Smooth muscle cell (in vitro differentiated cells): ENCODE measurements at regions not wholly inside any gene's neighbourhood (a gene's known extent, or its start where the extent isn't known, plus 50 kb on each side); places are given as distances from the start of the nearest gene placed in this dataset.

Experiments used
- DNase-seq: peaks from one replicate; lab custom pipeline; 2025; ENCODE audit not compliant: unreplicated experiment; lab: John Stamatoyannopoulos, UW
- H2AFZ ChIP-seq: fragments of 200-600 bp; sonication (generic); 2 replicates; pipeline ENCODE4 v1.6.0; 2016; ENCODE audit warnings: antibody characterized with exemption, low read depth, mild to moderate bottlenecking
- H3F3A ChIP-seq: fragments of 200-600 bp; sonication (generic); 2 replicates; pipeline ENCODE4 v1.6.0; 2017; ENCODE audit warnings: antibody characterized with exemption, low read depth
- H3K27ac ChIP-seq: fragments of 200-600 bp; sonication (generic); 2 replicates; pipeline ENCODE4 v1.5.1; 2016; ENCODE audit warnings: low read depth, mild to moderate bottlenecking
- H3K27me3 ChIP-seq: fragments of 200-600 bp; sonication (generic); 2 replicates; pipeline ENCODE4 v1.6.1; 2016; ENCODE audit warnings: low read depth, mild to moderate bottlenecking
- H3K36me3 ChIP-seq: fragments of 200-600 bp; sonication (generic); 2 replicates; pipeline ENCODE4 v1.5.1; 2016; ENCODE audit warnings: low read depth
- H3K4me1 ChIP-seq: fragments of 200-600 bp; sonication (generic); 2 replicates; pipeline ENCODE4 v1.5.1; 2016; ENCODE audit warnings: low read depth
- H3K4me2 ChIP-seq: fragments of 200-600 bp; sonication (generic); 2 replicates; pipeline ENCODE4 v1.6.0; 2016; ENCODE audit warnings: mild to moderate bottlenecking
- H3K4me3 ChIP-seq: fragments of 200-600 bp; sonication (generic); 2 replicates; pipeline ENCODE4 v1.5.1; 2016; ENCODE audit warnings: mild to moderate bottlenecking
- H3K79me2 ChIP-seq: fragments of 200-600 bp; sonication (generic); 2 replicates; pipeline ENCODE4 v1.6.0; 2016; ENCODE audit warnings: low read depth, mild to moderate bottlenecking
- H3K9ac ChIP-seq: fragments of 200-600 bp; sonication (generic); 2 replicates; pipeline ENCODE4 v1.6.0; 2016; ENCODE audit warnings: low read depth
- H3K9me3 ChIP-seq: fragments of 200-600 bp; sonication (generic); replicated peaks from 2 replicates; pipeline ENCODE4 v1.5.1; 2016; ENCODE audit warnings: low read depth
- H4K20me1 ChIP-seq: fragments of 200-600 bp; sonication (generic); 2 replicates; pipeline ENCODE4 v1.6.0; 2016; ENCODE audit warnings: low read depth
- WGBS: methylation state at CpG from one replicate; pipeline ENCODE4 v1.1.7; 2016; ENCODE audit warnings: low lambda C conversion rate; 5-methylcytosine and 5-hydroxymethylcytosine counted together
- TF ChIP-seq, protein P1 (sequence below): fragments of 200-600 bp; sonication (generic); IDR thresholded peaks from 2 replicates; pipeline ENCODE4 v1.5.1; 2017; ENCODE audit warnings: borderline replicate concordance, mild to moderate bottlenecking, antibody characterized with exemption; ENCODE audit not compliant: insufficient read depth, poor library complexity, severe bottlenecking

GRCh38 chr14:28652782-28653181 is 113.8 kb upstream of the FOXG1 start:
- H3K79me2 ChIP-seq: no peaks in the 10 kb centered on the region
- H3K4me1 ChIP-seq: no peaks in the 10 kb centered on the region
- H3K4me3 ChIP-seq: no peak overlapping the region
- H3F3A ChIP-seq: no peaks in the 10 kb centered on the region
- H3K36me3 ChIP-seq: no peaks in the 10 kb centered on the region
- TF ChIP-seq, protein P1, sequence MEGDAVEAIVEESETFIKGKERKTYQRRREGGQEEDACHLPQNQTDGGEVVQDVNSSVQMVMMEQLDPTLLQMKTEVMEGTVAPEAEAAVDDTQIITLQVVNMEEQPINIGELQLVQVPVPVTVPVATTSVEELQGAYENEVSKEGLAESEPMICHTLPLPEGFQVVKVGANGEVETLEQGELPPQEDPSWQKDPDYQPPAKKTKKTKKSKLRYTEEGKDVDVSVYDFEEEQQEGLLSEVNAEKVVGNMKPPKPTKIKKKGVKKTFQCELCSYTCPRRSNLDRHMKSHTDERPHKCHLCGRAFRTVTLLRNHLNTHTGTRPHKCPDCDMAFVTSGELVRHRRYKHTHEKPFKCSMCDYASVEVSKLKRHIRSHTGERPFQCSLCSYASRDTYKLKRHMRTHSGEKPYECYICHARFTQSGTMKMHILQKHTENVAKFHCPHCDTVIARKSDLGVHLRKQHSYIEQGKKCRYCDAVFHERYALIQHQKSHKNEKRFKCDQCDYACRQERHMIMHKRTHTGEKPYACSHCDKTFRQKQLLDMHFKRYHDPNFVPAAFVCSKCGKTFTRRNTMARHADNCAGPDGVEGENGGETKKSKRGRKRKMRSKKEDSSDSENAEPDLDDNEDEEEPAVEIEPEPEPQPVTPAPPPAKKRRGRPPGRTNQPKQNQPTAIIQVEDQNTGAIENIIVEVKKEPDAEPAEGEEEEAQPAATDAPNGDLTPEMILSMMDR: no peak
- no peak overlapping the region for H3K4me2 ChIP-seq
- no peaks in the 10 kb centered on the region for H3K27me3 ChIP-seq
- H4K20me1 ChIP-seq: no peaks in the 10 kb centered on the region
- no peak overlapping the region for H2AFZ ChIP-seq
- DNase-seq: no peak
- H3K9ac ChIP-seq: no peak overlapping the region
- 41% methylated on average over 2 of the region's 2 CpGs for WGBS
- H3K9me3 ChIP-seq: no peaks in the 10 kb centered on the region
- peak overlapping the region; percentile 39 for H3K27ac ChIP-seq

GRCh38 chr14:28653521-28653920 is 113.1 kb upstream of the FOXG1 start:
- Histone ChIP-seq H3K79me2 (no peaks in the 10 kb centered on the region), H3K9ac (no peak overlapping the region), H2AFZ (no peak overlapping the region), H4K20me1 (no peaks in the 10 kb centered on the region), H3K36me3 (no peaks in the 10 kb centered on the region), H3K27ac (peak overlapping the region; percentile 39), H3K27me3 (no peaks in the 10 kb centered on the region), H3K4me1 (no peaks in the 10 kb centered on the region), H3F3A (no peaks in the 10 kb centered on the region), H3K4me2 (no peak overlapping the region), H3K9me3 (no peaks in the 10 kb centered on the region), H3K4me3 (no peak overlapping the region)
- no peak for DNase-seq
- 93% methylated on average over 2 of the region's 2 CpGs for WGBS
- TF ChIP-seq, protein P1: no peak

DNA sequence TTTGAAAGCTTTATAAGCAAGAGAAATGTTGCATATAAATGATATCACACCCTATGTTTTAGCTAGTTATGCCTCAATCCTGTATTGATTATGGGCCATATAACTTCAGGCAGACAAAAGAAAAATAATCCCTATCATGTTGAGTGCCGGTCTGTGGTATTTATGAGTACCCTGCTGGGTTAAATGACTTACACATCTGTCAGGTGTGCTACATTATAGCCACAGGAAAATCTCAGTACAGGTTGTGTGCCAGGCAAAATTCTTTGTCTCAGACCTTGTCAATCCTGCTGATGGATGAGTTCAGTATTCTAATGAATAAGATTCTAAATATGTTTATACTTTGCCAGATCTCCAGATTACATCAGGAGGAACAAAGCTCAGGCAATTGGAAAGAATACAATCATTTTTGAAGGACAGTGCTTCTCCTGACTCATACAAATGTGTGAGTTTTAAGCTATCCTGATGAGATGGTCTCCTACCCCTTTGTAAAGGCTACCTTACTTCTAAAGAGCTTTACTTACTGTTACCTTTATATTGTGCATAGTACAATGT is 109.8 kb upstream of the FOXG1 start:
- no peak overlapping the region for H2AFZ ChIP-seq
- peaks cover 7% of the 10 kb centered on the region for H3K4me1 ChIP-seq
- no peaks in the 10 kb centered on the region for H3K79me2 ChIP-seq
- no peak overlapping the region for H3K27ac ChIP-seq
- no peak overlapping the region for H3K9ac ChIP-seq
- H3K27me3 ChIP-seq: no peaks in the 10 kb centered on the region
- no peaks in the 10 kb centered on the region for H3K9me3 ChIP-seq
- H3K4me3 ChIP-seq: no peak overlapping the region
- TF ChIP-seq, protein P1: no peak
- no peaks in the 10 kb centered on the region for H3F3A ChIP-seq
- no peak for DNase-seq
- 69% methylated on average over 1 of the region's 1 CpG for WGBS
- no peak overlapping the region for H3K4me2 ChIP-seq
- H3K36me3 ChIP-seq: no peaks in the 10 kb centered on the region
- H4K20me1 ChIP-seq: no peaks in the 10 kb centered on the region

GRCh38 chr14:28661171-28661772 is 105.3 kb upstream of the FOXG1 start:
- WGBS: 17% methylated on average over 5 of the region's 5 CpGs
- no peaks in the 10 kb centered on the region for H3F3A ChIP-seq
- peaks cover 7% of the 10 kb centered on the region for H3K4me1 ChIP-seq
- H3K4me3 ChIP-seq: no peak overlapping the region
- H4K20me1 ChIP-seq: no peaks in the 10 kb centered on the region
- no peak overlapping the region for H2AFZ ChIP-seq
- peak overlapping the region; percentile 44 for H3K4me2 ChIP-seq
- no peaks in the 10 kb centered on the region for H3K36me3 ChIP-seq
- DNase-seq: no peak
- TF ChIP-seq, protein P1: no peak
- peak overlapping the region; percentile 87 for H3K27ac ChIP-seq
- H3K27me3 ChIP-seq: no peaks in the 10 kb centered on the region
- H3K79me2 ChIP-seq: no peaks in the 10 kb centered on the region
- H3K9me3 ChIP-seq: no peaks in the 10 kb centered on the region
- peak overlapping the region; percentile 52 for H3K9ac ChIP-seq
